ENCODE measurements at regions not wholly inside any gene's neighbourhood (a gene's known extent, or its start where the extent isn't known, plus 50 kb on each side); places are given as distances from the start of the nearest gene placed in this dataset.
"Not testable (repeated sequence)": the region's sequence is repeated elsewhere in the genome, so short reads cannot be mapped to it uniquely, and the experiment has no call there.

DNA sequence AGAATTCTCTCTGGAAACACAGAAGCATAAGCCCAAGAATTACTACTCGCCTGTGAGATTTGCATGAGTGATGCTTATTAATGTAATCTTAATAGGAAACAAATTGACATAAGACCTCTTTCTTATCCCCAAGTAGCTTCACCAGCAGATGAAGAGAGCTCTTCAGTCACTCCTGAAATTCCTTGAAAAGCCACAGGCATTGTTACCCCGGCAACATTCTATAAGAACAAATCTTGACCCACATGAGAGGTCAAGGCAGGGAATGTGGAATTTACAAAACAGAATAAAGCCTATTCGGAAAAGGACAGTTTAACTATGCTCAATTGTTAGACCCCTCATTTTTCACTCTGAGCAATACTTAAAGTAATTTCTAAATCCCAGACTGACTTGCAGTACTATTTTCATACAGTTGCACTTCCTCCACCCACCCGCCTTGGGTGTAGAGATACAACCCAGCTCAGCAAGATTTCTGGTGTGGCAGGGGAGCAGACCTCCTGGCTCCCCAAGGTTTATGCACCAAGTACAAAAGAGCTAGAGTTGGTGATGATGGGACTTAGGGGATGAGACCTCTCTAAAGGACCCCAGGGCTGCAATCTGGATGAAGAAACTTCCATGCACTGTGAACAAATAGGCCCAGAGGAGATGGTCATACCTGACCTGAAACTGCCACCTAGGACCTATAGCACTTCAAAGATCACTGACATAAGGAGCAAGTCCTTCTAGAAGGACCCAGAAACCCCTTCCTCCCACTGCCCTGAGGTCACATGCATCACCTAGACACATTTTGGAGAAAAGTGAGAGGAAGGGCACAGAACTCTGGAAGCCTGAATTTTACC lies 242.1 kb downstream of the ZNF608 start:
- no peak for DNase-seq

- no peak for DNase-seq
These were observed 243.9 kb downstream of the ZNF608 start for GRCh38 chr5:124502551-124502950.

- not testable (repeated sequence) for DNase-seq
These were observed 246.6 kb downstream of the ZNF608 start for GRCh38 chr5:124499818-124500217.

DNA sequence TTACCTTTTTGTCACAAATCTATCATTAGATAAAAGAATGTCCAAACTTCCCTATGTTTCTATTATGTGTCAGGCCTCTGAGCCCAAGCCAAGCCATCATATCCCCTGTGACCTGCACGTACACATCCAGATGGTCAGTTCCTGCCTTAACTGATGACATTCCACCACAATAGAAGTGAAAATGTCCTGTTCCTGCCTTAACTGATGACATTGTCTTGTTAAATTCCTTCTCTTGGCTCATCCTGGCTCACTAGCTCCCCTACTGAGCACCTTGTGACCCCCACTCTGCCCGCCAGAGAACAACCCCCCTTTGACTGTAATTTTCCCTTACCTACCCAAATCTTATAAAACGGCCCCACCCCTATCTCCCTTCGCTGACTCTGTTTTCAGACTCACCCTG lies 249.5 kb downstream of the ZNF608 start:
- not testable (repeated sequence) for DNase-seq

DNA sequence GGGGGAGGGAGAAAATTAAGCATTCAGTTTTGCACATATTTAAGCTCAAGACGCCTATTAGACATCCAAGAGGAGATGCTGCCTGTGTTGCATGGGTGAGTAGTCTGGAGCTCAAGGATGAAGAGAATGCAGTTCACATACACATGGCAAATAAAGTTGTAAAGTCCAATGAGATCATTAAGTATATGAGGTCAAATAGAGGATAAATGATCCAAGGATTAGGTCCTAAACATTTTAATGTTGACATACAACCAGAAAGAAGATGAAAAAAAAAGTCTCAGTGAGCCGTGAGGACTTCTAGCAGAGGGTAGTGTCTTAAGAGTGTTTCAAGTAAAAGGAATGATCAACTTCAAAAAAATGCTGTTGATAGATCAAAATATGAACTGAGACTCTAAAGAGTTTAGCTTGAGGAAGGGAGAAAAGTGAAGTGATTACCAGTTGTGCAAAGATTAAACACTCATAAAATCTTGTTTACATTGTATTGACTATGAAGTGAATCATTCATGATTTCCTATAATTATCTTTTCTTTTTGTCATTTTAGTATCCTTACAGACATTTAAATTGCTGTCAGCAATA lies 251.8 kb downstream of the ZNF608 start:
- no peak for DNase-seq

GRCh38 chr5:124492444-124493224 lies 253.8 kb downstream of the ZNF608 start:
- DNase-seq: no peak

DNA sequence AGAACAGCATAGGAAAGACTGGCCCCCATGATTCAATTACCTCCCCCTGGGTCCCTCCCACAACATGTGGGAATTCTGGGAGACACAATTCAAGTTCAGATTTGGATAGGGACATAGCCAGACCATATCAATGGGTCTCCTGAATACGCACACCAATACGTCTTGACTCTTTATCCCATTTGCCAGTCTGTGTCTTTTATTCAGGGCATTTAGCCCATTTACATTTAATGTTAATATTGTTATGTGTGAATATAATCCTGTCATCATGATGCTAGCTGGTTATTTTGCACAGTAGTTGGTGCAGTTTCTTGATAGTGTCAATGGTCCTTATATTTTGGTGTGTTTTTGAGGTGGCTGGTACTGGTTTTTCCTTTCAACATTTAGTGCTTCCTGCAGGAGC lies 256.1 kb downstream of the ZNF608 start:
- DNase-seq: not testable (repeated sequence)

DNA sequence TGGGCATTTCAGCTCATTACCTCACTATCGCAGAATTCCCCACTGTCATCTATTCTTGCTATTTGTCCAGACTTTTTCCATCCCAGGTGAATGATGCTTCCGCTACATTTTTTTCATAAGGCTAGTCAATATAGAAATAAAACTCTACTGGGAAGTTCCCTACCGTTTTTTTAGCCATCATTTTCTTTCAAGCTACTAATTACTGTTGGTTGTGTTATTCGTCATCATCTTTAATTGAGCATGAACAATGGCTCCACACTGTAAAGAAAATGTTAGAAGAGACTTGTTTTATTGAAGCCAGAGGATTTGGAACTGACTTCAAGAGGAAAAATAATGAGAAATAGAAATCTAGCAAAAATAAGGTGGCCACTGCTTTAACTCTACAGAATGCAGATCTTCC lies 265.0 kb downstream of the ZNF608 start:
- DNase-seq: no peak

DNA sequence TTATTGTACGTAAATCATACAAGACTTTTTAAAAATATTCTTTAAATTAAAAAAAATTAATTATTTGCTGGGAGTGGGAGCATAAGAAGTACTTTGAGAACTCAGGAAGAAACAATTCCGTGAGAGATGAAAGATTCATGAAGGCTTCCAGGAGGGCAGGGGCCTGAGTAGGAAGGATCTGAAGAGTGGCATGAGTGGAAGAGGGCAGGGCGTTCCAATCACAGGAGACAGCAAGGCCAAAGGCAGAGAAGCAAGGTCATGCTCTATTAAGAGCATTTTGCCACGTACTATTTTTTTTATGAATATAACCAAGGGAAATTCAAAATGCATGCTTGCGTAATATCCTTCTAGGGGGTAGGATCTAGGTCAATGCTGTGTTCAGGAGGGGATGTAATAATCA lies 265.5 kb downstream of the ZNF608 start:
- DNase-seq: no peak

GRCh38 chr5:124480022-124480421 lies 266.4 kb downstream of the ZNF608 start:
- DNase-seq: no peak

- no peak for DNase-seq
These were observed 268.2 kb downstream of the ZNF608 start for GRCh38 chr5:124478264-124478663.

DNA sequence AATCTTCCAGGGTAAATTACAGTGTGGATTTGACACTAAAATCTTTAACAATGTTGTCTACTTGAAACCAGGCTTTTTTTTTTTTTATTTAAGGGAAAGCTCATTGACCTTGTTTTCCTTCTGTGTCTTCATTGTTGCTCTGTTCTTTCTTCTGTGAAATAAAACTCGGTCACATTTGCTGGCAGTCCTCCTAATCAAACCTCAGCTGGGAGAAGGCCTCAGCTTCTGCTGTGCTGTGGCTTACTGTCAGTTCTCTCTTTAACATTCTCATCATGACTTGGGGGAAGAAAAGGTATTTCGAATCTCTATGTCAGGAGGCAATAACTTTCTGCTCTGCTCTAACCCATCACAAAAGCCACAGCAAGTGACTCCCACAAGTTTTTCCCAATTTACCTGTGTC lies 268.9 kb downstream of the ZNF608 start:
- DNase-seq: no peak

DNA sequence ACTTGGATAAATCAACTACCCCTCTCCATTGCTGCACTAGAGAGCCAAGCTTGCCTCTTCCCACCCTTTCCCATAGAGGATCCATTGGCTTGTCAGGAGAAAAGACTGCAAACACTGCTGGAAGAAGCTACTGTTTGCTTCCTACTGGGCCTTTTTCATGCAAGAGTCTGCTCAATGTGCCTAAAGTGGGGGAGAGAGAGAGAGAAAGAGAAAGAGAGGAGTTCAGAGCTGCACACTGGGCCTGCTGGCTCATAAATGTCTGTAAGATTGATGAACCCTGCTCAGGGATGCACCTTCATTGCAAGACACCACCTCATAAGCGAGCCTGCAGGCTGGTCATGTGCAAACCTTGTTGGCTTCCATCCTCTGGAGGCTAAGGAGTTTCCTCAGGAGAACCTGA lies 269.4 kb downstream of the ZNF608 start:
- DNase-seq: no peak

DNA sequence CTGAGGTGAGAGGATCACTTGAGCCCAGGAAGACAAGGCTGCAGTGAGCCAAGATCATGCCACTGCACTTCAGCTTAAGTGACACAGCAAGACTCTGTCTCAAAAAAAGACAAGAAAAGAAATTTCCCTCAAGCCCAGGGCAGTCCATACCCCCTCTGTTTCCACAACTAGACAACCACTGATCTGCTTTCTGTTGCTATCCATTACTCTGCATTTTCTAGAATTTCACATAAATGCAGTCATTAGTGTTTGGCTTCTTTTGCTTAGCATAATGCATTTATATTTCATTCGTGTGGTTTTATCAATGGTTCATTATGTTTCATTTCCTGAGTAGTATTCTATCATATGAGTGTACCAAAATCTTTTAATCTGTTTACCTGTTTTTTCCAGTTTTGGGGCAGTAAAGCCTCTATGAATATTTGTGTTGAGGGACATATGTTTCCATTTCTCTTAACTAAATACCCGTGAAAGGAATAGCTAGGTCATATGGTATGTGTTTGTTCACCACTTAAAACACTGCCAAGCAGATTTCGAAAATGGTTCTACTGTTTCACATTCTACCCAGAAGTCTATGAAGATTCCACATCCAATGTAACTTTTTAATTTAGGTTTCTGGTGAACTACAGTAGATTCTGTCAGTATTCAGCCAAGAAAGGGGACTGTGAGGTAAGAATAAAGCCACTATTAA lies 271.8 kb downstream of the ZNF608 start:
- no peak for DNase-seq

GRCh38 chr5:124468671-124469411 lies 277.6 kb downstream of the ZNF608 start:
- DNase-seq: no peak

- DNase-seq: no peak
These were observed 278.7 kb downstream of the ZNF608 start for GRCh38 chr5:124467745-124468144.

GRCh38 chr5:124466011-124466410 lies 280.4 kb downstream of the ZNF608 start:
- DNase-seq: no peak

DNA sequence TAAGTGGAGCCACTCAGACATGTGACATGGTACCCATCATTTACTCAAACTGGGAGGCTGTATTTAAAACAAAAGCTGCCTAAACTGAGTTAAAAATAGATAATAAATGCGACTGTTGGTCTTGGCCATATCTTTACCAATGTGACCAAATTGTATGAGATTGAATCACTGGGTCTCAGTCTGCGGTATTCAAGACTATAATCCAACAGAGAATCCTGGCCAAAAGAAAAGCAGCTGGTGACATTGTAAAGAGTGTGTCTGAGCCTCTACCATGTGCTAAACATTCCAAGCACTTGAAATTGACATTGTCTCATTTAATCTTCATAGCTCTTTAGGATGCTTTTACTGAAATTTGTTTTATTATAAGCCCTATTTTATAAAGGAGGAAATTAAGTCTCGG lies 282.6 kb downstream of the ZNF608 start:
- DNase-seq: no peak

DNA sequence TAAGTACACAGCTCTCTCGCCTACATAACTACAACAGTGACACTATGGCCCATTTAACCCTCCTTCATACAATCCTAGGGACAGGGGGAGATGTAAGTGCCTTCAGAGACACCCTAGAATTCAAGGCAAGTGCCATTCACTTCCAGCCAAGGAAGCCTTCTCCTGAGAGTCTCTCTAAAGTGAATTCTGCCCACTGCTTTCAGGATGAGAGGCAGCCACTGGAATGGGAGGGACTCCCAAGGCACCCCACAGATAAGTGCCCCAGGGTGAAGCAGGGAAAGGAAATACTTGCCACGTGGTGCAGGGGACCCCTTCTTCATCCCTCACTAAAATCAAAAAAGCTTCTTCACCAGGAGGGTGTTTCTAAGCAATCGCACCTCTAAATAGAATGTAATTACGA lies 283.7 kb downstream of the ZNF608 start:
- no peak for DNase-seq

GRCh38 chr5:124461941-124462340 lies 284.5 kb downstream of the ZNF608 start:
- DNase-seq: no peak

DNA sequence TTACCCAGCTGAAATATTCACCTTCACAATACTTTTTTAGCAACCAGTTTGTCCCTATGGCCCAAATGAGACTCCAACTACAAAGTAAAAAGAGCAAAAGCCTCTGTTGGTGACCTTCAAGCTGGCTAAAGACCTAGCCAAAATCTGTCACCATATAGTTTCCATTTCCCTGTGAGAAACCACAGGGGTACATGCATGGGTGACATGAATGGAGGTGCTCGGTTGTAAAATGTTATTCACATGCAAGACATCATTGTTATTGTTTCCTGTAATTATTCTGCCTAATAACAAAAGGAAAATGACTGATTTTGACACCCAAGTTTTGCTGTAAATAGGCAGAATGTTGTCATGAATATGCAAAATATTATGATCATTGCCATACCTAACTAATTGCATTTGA lies 285.3 kb downstream of the ZNF608 start:
- no peak for DNase-seq

- DNase-seq: no peak
These were observed 285.8 kb downstream of the ZNF608 start for GRCh38 chr5:124460642-124461041.

DNA sequence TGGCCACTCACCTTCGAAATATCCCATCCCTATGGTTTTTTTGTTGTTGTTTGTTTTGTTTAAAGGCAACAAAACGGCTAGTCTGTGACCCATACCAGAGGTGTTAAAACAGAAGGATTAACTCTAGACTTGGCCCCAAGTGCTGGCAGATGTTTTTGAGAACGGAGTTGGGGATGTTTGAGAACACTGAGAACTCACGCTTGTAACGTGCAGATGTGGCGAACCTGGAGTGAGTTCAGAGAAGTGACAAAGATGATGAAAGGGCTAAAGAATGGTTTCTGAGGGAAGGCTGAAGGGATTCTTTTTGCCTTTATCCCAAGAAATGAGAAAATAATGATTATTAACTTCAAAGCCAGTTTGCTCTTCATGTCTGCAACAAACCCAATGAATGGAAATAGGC lies 286.5 kb downstream of the ZNF608 start:
- DNase-seq: no peak
